Tibial nerve (tissue), 4 donors: ENCODE measurements at regions not wholly inside any gene's neighbourhood (a gene's known extent, or its start where the extent isn't known, plus 50 kb on each side); places are given as distances from the start of the nearest gene placed in this dataset.

ENCODE experiments used
- DNase-seq, 2 donors: peaks; one replicate each; pipeline ENCODE4 v3.0.0-alpha.2; 2019; ENCODE audit warnings: low spot score in 2 of 2
- H3K27ac ChIP-seq, 4 donors: fragments of 200-600 bp; sonication (generic) in 3 of 4; one replicate each; pipeline ENCODE4 v1.5.1; 2017 to 2019; ENCODE audit warnings: mild to moderate bottlenecking in 1 of 4
- H3K27me3 ChIP-seq, 2 donors: fragments of 200-600 bp; sonication (generic) in 1 of 2; one replicate each; pipeline versions ENCODE4 v1.5.1 to v1.6.0; 2017 to 2019
- H3K36me3 ChIP-seq, 3 donors: fragments of 200-600 bp; sonication (generic); one replicate each; pipeline ENCODE4 v1.5.1; 2018 to 2019
- H3K4me1 ChIP-seq, 4 donors: fragments of 200-600 bp; sonication (generic) in 3 of 4; one replicate each; pipeline ENCODE4 v1.5.1; 2017 to 2019
- H3K4me3 ChIP-seq, 4 donors: fragments of 200-600 bp; sonication (generic) in 3 of 4; one replicate each; pipeline ENCODE4 v1.5.1; 2017 to 2019; ENCODE audit warnings: mild to moderate bottlenecking in 1 of 4, moderate library complexity in 1 of 4
- H3K9me3 ChIP-seq, 4 donors: fragments of 200-600 bp; sonication (generic) in 3 of 4; one replicate each; pipeline ENCODE4 v1.5.1; 2017 to 2019
- CTCF ChIP-seq, 5 experiments: fragments of 200-600 bp in 3 of 5; fragments of 450-650 bp in 2 of 5; sonication (generic) in 3 of 5; IDR thresholded peaks; one replicate each; pipeline ENCODE4 v1.5.1; 2016 to 2019; ENCODE audit warnings: antibody characterized with exemption in 5 of 5, mild to moderate bottlenecking in 3 of 5, moderate library complexity in 2 of 5
- EP300 ChIP-seq, 2 donors: sonication (generic); formaldehyde crosslinking; IDR thresholded peaks; one replicate each; pipeline ENCODE4 v1.6.1; 2017; ENCODE audit warnings: antibody characterized with exemption in 2 of 2, mild to moderate bottlenecking in 1 of 2
- POLR2A ChIP-seq, 2 donors: fragments of 450-650 bp; IDR thresholded peaks; one replicate each; pipeline ENCODE4 v1.6.1; 2017; ENCODE audit warnings: antibody characterized with exemption in 2 of 2, mild to moderate bottlenecking in 2 of 2, moderate library complexity in 2 of 2
- WGBS, 2 donors: methylation state at CpG; one replicate each; pipeline ENCODE4 v1.1.5; 2018; 5-methylcytosine and 5-hydroxymethylcytosine counted together

GRCh38 chr11:134666273-134667174 lies 254.5 kb upstream of the B3GAT1 start:
- Histone ChIP-seq H3K4me1 (no peaks in the 10 kb centered on the region), H3K27ac (no peak overlapping the region), H3K36me3 (no peaks in the 10 kb centered on the region), H3K9me3 (peaks cover 0 to 8% (median 0%) of the 10 kb centered on the region in 4 donors), H3K27me3 (no peaks in the 10 kb centered on the region), H3K4me3 (no peak overlapping the region)
- WGBS, 2 donors = 86 to 88% methylated on average over 13 of the region's 13 CpGs
- no peak for DNase-seq
- TF ChIP-seq EP300 (IDR thresholded peaks at IDR 0.05) (no peak), CTCF (IDR thresholded peaks at IDR 0.05) (no peak), POLR2A (IDR thresholded peaks at IDR 0.05) (no peak)

GRCh38 chr11:134665571-134666270 lies 253.7 kb upstream of the B3GAT1 start:
- no peaks in the 10 kb centered on the region for H3K36me3 ChIP-seq
- H3K27ac ChIP-seq = no peak overlapping the region
- WGBS, 2 donors = 82 to 84% methylated on average over 19 of the region's 19 CpGs
- no peak for DNase-seq
- TF ChIP-seq EP300 (IDR thresholded peaks at IDR 0.05) (no peak), POLR2A (IDR thresholded peaks at IDR 0.05) (no peak), CTCF (IDR thresholded peaks at IDR 0.05) (no peak)
- no peak overlapping the region for H3K4me3 ChIP-seq
- H3K27me3 ChIP-seq = no peaks in the 10 kb centered on the region
- no peaks in the 10 kb centered on the region for H3K4me1 ChIP-seq
- peaks cover 0 to 8% (median 0%) of the 10 kb centered on the region in 4 donors for H3K9me3 ChIP-seq

GRCh38 chr11:134665188-134665535 lies 253.1 kb upstream of the B3GAT1 start:
- Histone ChIP-seq H3K9me3 (peaks cover 0 to 8% (median 0%) of the 10 kb centered on the region in 4 donors), H3K4me1 (no peaks in the 10 kb centered on the region), H3K27me3 (no peaks in the 10 kb centered on the region), H3K27ac (no peak overlapping the region), H3K4me3 (no peak overlapping the region), H3K36me3 (no peaks in the 10 kb centered on the region)
- WGBS, 2 donors = 82 to 83% methylated on average over 12 of the region's 12 CpGs
- TF ChIP-seq CTCF (IDR thresholded peaks at IDR 0.05) (no peak), POLR2A (IDR thresholded peaks at IDR 0.05) (no peak), EP300 (IDR thresholded peaks at IDR 0.05) (no peak)
- no peak for DNase-seq

- H3K4me1 ChIP-seq = no peaks in the 10 kb centered on the region
- DNase-seq = no peak
- TF ChIP-seq CTCF (IDR thresholded peaks at IDR 0.05) (no peak), POLR2A (IDR thresholded peaks at IDR 0.05) (no peak), EP300 (IDR thresholded peaks at IDR 0.05) (no peak)
- H3K27ac ChIP-seq = no peak overlapping the region
- no peaks in the 10 kb centered on the region for H3K27me3 ChIP-seq
- H3K9me3 ChIP-seq = peaks cover 0 to 8% (median 0%) of the 10 kb centered on the region in 4 donors
- H3K36me3 ChIP-seq = no peaks in the 10 kb centered on the region
- no peak overlapping the region for H3K4me3 ChIP-seq
- WGBS, 2 donors = 65 to 75% methylated on average over 19 to 25 of the region's 25 CpGs
Measured at GRCh38 chr11:134664447-134665187, 252.6 kb upstream of the B3GAT1 start.
